Kidney (tissue), 13 donors: ENCODE measurements at regions not wholly inside any gene's neighbourhood (a gene's known extent, or its start where the extent isn't known, plus 50 kb on each side); places are given as distances from the start of the nearest gene placed in this dataset.

Experiments
- DNase-seq, 5 donors: peaks; one replicate each; pipeline ENCODE4 v3.0.0-alpha.2; 2013 to 2020
- FAIRE-seq: peaks from 2 replicates; lab custom pipeline; 2012; peaks lifted over from hg19 to GRCh38; lab: Jason Lieb, UNC
- H3K27ac ChIP-seq, 2 donors: one replicate each; pipeline ENCODE4 v1.7.0; 2013; ENCODE audit warnings: low read depth in 2 of 2, low read length in 2 of 2, inconsistent platforms in 1 of 2
- H3K27me3 ChIP-seq: one replicate; pipeline ENCODE4 v1.7.1; 2013; ENCODE audit warnings: low read length, inconsistent platforms; ENCODE audit not compliant: control insufficient read depth, insufficient read depth
- H3K36me3 ChIP-seq, 3 donors: one replicate each; pipeline versions ENCODE4 v1.7.0 to v1.7.1; 2013; ENCODE audit warnings: low read length in 3 of 3, control low read depth in 1 of 3, inconsistent platforms in 1 of 3; ENCODE audit not compliant: insufficient read depth in 3 of 3, control insufficient read depth in 2 of 3
- H3K4me1 ChIP-seq, 3 donors: one replicate each; pipeline versions ENCODE4 v1.7.0 to v1.7.1; 2013; ENCODE audit warnings: low read length in 3 of 3, inconsistent platforms in 1 of 3, low read depth in 1 of 3; ENCODE audit not compliant: control insufficient read depth in 2 of 3, insufficient read depth in 2 of 3
- H3K4me3 ChIP-seq, 3 donors: one replicate each; pipeline versions ENCODE4 v1.7.0 to v1.8.1; 2013; ENCODE audit warnings: low read length in 3 of 3, control low read depth in 1 of 3, inconsistent platforms in 1 of 3
- H3K9ac ChIP-seq, 3 donors: one replicate each; pipeline versions ENCODE4 v1.7.0 to v1.7.1; 2013; ENCODE audit warnings: low read length in 3 of 3, control low read depth in 1 of 3, inconsistent platforms in 1 of 3
- H3K9me3 ChIP-seq, 3 donors: one replicate each; pipeline versions ENCODE4 v1.7.0 to v1.7.1; 2013; ENCODE audit warnings: low read length in 3 of 3, control low read depth in 1 of 3, inconsistent platforms in 1 of 3; ENCODE audit not compliant: control insufficient read depth in 2 of 3, insufficient read depth in 1 of 3
- intact Hi-C: fragments of 100-400 bp; cut with DNase I; formaldehyde crosslinking; loops from one replicate; pipeline ENCODE4 v1.11.1; 2022
- TF ChIP-seq, protein P1 (sequence below): IDR thresholded peaks from 3 replicates; pipeline ENCODE4 v1.5.1; 2012; ENCODE audit warnings: mild to moderate bottlenecking, moderate library complexity, borderline replicate concordance; ENCODE audit not compliant: insufficient read depth; ENCODE audit errors: extremely low read depth
- donor health status: control.
- donor health status: control.
- donor health status: control.
- donor health status: control.
- donor health status: control.
- donor health status: DM: yes; HTN: yes; CAD: no.
- donor health status: Normal renal cell carcinoma (clear cell type).

DNA sequence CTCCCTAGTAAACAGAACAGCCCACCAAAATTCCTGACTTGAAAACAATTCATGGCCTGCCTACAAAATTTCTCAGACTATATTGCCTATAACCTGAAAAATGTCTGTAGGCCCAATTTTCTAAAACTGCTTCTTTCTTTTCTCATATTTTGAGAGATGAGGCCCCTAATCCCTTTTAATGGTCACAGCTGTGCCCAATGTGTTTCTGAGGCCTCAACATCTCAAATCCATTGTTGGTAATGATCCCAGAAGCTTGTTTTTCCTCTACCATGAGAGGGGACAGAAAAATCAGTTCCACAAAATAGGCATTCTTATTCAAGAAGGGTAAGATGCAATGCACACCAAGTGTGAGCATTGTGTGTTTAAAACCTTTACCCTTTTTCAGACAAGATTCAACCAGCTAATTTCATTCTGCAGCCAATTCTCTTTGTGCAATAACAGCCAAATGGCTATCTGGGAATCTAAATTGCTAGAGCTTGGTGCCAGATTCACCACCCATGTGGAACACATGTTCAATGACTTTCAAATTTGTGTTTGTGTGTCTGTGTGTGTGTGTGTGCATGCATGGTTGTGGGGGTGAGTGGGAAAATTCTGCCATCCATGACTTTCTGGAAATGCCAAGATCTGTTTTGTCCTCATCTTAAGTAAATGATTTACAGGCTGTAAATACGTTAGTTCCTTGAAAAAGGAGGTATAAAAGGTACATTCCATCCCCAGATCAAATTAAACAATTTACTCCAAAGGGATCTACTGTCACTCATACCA is 319.5 kb downstream of the TNS1 start:
- no peak overlapping the region for H3K4me3 ChIP-seq
- intact Hi-C loops: no loop called here
- H3K4me1 ChIP-seq: peaks cover 0 to 9% (median 2%) of the 10 kb centered on the region in 3 donors
- H3K9ac ChIP-seq: no peak overlapping the region
- H3K27me3 ChIP-seq: no peaks in the 10 kb centered on the region
- H3K9me3 ChIP-seq: no peaks in the 10 kb centered on the region
- FAIRE-seq (no peak), DNase-seq (peak in 2 of 5 donors; percentile 27 to 43)
- peak overlapping the region in 1 of 2 donors; percentile 24 for H3K27ac ChIP-seq
- TF ChIP-seq, protein P1, sequence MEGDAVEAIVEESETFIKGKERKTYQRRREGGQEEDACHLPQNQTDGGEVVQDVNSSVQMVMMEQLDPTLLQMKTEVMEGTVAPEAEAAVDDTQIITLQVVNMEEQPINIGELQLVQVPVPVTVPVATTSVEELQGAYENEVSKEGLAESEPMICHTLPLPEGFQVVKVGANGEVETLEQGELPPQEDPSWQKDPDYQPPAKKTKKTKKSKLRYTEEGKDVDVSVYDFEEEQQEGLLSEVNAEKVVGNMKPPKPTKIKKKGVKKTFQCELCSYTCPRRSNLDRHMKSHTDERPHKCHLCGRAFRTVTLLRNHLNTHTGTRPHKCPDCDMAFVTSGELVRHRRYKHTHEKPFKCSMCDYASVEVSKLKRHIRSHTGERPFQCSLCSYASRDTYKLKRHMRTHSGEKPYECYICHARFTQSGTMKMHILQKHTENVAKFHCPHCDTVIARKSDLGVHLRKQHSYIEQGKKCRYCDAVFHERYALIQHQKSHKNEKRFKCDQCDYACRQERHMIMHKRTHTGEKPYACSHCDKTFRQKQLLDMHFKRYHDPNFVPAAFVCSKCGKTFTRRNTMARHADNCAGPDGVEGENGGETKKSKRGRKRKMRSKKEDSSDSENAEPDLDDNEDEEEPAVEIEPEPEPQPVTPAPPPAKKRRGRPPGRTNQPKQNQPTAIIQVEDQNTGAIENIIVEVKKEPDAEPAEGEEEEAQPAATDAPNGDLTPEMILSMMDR: no peak
- no peaks in the 10 kb centered on the region for H3K36me3 ChIP-seq

DNA sequence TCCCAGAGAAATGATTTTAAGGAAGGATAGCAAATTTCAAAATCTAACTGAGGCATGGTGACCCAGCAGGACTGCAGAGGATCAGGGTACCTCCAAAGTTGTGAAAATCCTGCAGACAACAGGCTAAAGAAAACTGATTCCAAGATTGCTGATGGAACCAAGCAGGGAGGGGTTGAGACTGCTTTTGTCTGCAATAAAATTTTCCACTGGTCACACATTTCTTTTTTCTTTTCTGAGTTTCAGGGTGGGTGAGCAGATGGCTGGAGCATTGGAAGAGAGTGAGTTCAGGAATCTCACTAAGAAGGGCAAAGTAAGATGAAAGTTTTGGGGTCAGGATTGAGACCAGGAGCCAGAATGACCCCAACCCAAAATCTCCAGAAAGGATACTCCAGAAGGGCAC is 321.0 kb downstream of the TNS1 start:
- Histone ChIP-seq H3K9ac (no peak overlapping the region), H3K4me3 (no peak overlapping the region), H3K27ac (no peak overlapping the region), H3K9me3 (no peaks in the 10 kb centered on the region), H3K36me3 (no peaks in the 10 kb centered on the region), H3K27me3 (no peaks in the 10 kb centered on the region), H3K4me1 (peaks cover 0 to 9% (median 2%) of the 10 kb centered on the region in 3 donors)
- intact Hi-C loops: no loop called here
- FAIRE-seq (no peak), DNase-seq (no peak)
- TF ChIP-seq, protein P1: no peak

DNA sequence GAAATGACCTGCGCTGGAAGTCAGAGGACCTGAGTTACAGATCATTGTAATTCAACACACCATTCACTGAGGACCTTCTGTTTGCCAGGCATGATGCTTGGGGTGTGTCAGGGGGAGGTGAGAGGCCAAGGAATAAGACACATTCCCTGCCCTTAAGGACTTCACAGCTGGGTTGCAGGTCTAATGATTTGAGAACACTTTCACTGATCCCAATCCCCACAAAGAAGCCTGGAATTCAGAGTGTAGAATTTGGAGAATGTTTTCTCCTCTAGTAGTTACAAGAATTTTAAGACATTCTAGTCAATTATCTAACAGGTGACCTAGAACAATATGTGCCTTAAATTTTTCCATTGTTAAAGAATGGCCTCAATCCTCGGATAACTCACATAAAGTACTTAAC is 322.4 kb downstream of the TNS1 start:
- intact Hi-C loops: no loop called here
- H3K27me3 ChIP-seq: no peaks in the 10 kb centered on the region
- H3K4me3 ChIP-seq: no peak overlapping the region
- no peak overlapping the region for H3K27ac ChIP-seq
- no peaks in the 10 kb centered on the region for H3K36me3 ChIP-seq
- FAIRE-seq (no peak), DNase-seq (no peak)
- H3K9me3 ChIP-seq: no peaks in the 10 kb centered on the region
- peaks cover 0 to 9% (median 2%) of the 10 kb centered on the region in 3 donors for H3K4me1 ChIP-seq
- H3K9ac ChIP-seq: no peak overlapping the region
- TF ChIP-seq, protein P1: no peak
